ENCODE measurements at regions not wholly inside any gene's neighbourhood (a gene's known extent, or its start where the extent isn't known, plus 50 kb on each side); places are given as distances from the start of the nearest gene placed in this dataset.

DNA sequence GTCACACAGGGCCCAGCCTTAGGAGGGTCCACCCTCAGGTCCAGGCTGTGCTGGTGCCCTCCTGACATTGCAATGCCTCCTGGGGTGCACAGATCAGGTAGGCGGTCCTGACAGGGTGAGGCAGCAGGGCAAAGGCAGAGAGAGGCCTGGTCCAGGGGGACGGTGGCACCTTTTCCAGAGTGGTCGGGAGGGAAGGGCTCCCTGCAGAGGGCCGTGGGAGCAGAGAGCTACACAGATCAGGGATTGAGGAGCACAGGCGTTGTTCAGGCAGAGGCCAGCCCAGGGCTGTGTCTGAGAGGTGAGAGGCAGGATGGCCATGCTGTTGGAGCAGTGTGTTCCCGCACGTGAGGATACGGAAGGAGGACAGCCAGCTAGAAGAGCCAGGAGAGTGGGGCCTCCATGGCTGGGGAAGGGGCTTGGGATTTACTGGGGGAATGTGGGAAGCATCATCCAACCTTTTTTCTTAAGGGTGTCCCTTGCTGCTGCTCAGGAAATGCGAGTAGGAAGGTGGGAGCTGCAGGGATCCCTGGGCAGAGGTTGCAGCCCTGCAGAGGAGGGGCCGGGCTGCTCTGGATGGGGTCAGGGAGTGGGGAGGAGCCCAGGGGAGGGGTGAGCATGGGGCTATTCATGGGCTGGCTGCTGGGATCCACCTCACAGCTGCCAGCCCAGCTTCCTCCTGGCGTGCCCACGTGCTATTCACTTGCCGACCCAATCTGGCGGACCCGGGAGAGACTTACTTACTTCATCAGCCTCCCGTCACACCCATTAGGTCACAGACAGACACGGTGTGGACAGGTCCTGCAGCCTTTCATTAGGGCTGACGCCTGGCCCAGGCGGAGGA is 1516.4 kb downstream of the TBC1D22A start:
- no peak overlapping the region for H3K4me3 ChIP-seq (ENCODE audit: low read length)
- peaks cover 11% of the 10 kb centered on the region; the same call in 1 of the 2 replicates for H3K9me3 ChIP-seq (ENCODE audit: insufficient read depth, low read depth, low read length)
- H3K36me3 ChIP-seq (ENCODE audit: insufficient read depth, low read depth, low read length), result no peaks in the 10 kb centered on the region
- no peak overlapping the region for H3K9ac ChIP-seq (ENCODE audit: low read depth, low read length)
- H3K4me1 ChIP-seq (ENCODE audit: insufficient read depth, low read length), result peaks cover 6% of the 10 kb centered on the region; the same call in 1 of the 2 replicates
- H3K27ac ChIP-seq (ENCODE audit: low read length), result no peak overlapping the region
- no peaks in the 10 kb centered on the region for H3K27me3 ChIP-seq (ENCODE audit: insufficient read depth, low read length)

DNA sequence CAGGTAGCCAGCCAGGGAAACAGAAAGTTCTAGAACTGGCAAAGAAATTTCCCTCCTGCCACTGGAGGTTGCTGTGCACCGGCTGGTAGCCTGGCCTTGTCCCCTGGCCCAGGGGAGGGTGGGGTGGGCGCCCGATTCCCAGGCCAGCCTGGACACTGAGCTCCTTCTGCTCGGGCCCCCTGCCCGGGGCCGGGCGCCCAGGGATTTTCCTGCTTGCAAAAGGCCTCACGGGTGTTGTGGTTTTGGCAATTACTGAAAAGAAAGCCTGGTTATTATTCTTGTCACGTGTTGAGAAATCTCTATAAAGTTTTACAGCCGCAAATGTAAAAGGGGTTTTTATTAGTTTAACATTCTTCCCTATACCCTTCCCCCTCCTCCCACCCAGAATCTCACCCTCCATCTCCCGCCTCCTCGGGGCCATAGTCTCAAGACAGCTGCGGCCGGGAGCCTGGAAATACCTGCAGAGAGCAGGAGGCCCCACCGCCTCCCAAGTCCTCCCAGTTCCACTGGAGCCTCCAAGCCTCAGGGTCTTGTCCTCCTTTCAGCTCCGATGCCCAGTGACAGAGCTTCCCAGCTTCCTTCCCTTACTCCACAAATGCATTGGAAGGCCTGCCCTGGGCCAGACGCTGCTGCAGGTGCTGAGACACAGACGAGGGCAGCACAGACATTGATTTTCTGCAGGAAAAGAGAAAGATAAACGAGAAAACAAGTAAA is 1515.6 kb downstream of the TBC1D22A start:
- no peak overlapping the region for H3K9ac ChIP-seq (ENCODE audit: low read depth, low read length)
- no peak overlapping the region for H3K4me3 ChIP-seq (ENCODE audit: low read length)
- H3K27ac ChIP-seq (ENCODE audit: low read length), result no peak overlapping the region
- H3K4me1 ChIP-seq (ENCODE audit: insufficient read depth, low read length), result peaks cover 6% of the 10 kb centered on the region; the same call in 1 of the 2 replicates
- no peaks in the 10 kb centered on the region for H3K36me3 ChIP-seq (ENCODE audit: insufficient read depth, low read depth, low read length)
- H3K27me3 ChIP-seq (ENCODE audit: insufficient read depth, low read length), result no peaks in the 10 kb centered on the region
- H3K9me3 ChIP-seq (ENCODE audit: insufficient read depth, low read depth, low read length), result peaks cover 11% of the 10 kb centered on the region; the same call in 1 of the 2 replicates

DNA sequence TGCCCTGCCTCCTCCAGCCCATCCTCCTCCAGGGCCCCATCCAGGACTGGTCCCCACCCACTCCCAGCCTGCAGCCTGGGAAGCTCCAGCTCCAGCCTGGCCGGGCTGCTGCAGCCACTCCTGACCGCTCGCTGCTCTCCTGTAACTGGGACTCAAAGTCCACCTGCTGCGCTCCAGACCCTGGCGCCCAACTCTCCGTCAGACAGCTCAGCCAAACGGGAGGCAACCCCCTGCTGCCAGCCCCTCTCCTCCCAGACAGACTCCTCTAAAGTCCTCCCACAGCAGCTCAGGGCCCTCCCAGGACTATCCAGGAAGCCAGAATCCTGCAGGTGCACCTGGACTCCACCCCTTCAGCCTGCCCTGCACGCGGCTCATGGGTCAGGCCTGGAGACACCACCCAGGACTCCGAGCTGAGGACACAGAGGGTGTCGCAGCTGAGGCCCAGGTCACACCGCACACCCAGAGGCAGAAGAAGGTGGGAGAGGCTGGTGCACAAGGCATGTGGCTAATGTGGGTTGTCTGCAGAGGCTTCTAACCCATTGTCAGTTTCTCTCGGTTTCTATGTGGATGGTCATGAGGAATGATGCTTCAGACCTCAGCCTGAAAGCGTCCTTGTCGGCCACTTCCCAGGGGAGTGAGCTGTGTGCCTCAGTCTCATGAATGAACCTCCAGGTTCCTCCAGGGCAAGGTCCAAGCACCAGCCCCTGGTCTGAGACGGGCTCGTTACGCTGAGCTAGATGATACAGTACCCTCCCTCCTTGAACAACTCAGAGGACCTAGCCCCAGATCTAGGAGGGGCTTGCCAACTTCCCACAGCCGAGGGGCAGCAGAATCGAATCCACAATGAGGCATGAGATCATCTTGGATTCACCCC is 1514.8 kb downstream of the TBC1D22A start:
- no peak overlapping the region for H3K27ac ChIP-seq (ENCODE audit: low read length)
- peaks cover 6% of the 10 kb centered on the region; the same call in 1 of the 2 replicates for H3K4me1 ChIP-seq (ENCODE audit: insufficient read depth, low read length)
- H3K36me3 ChIP-seq (ENCODE audit: insufficient read depth, low read depth, low read length), result no peaks in the 10 kb centered on the region
- H3K27me3 ChIP-seq (ENCODE audit: insufficient read depth, low read length), result no peaks in the 10 kb centered on the region
- no peak overlapping the region for H3K4me3 ChIP-seq (ENCODE audit: low read length)
- H3K9ac ChIP-seq (ENCODE audit: low read depth, low read length), result no peak overlapping the region
- peaks cover 11% of the 10 kb centered on the region; the same call in 1 of the 2 replicates for H3K9me3 ChIP-seq (ENCODE audit: insufficient read depth, low read depth, low read length)

- no peaks in the 10 kb centered on the region for H3K27me3 ChIP-seq (ENCODE audit: insufficient read depth, low read length)
- H3K9me3 ChIP-seq (ENCODE audit: insufficient read depth, low read depth, low read length), result no peaks in the 10 kb centered on the region
- no peak overlapping the region for H3K9ac ChIP-seq (ENCODE audit: low read depth, low read length)
Measured at GRCh38 chr22:48275412-48275811, 1513.0 kb downstream of the TBC1D22A start.

GRCh38 chr22:48270731-48271130 is 1508.3 kb downstream of the TBC1D22A start:
- Histone ChIP-seq H3K27me3 (ENCODE audit: insufficient read depth, low read length) (0 out of 2 replicates have a peak, but pooled peaks cover 4% of the 10 kb centered on the region), H3K4me3 (ENCODE audit: low read length) (no peak overlapping the region), H3K4me1 (ENCODE audit: insufficient read depth, low read length) (no peaks in the 10 kb centered on the region), H3K9ac (ENCODE audit: low read depth, low read length) (no peak overlapping the region), H3K36me3 (ENCODE audit: insufficient read depth, low read depth, low read length) (no peaks in the 10 kb centered on the region), H3K27ac (ENCODE audit: low read length) (no peak overlapping the region), H3K9me3 (ENCODE audit: insufficient read depth, low read depth, low read length) (no peaks in the 10 kb centered on the region)

More at GRCh38 chr22:48275412-48275811, 1513.0 kb downstream of the TBC1D22A start:
- H3K4me1 ChIP-seq (ENCODE audit: insufficient read depth, low read length), result peaks cover 6% of the 10 kb centered on the region; the same call in 1 of the 2 replicates
- H3K36me3 ChIP-seq (ENCODE audit: insufficient read depth, low read depth, low read length), result no peaks in the 10 kb centered on the region
- H3K4me3 ChIP-seq (ENCODE audit: low read length), result no peak overlapping the region
- H3K27ac ChIP-seq (ENCODE audit: low read length), result no peak overlapping the region

DNA sequence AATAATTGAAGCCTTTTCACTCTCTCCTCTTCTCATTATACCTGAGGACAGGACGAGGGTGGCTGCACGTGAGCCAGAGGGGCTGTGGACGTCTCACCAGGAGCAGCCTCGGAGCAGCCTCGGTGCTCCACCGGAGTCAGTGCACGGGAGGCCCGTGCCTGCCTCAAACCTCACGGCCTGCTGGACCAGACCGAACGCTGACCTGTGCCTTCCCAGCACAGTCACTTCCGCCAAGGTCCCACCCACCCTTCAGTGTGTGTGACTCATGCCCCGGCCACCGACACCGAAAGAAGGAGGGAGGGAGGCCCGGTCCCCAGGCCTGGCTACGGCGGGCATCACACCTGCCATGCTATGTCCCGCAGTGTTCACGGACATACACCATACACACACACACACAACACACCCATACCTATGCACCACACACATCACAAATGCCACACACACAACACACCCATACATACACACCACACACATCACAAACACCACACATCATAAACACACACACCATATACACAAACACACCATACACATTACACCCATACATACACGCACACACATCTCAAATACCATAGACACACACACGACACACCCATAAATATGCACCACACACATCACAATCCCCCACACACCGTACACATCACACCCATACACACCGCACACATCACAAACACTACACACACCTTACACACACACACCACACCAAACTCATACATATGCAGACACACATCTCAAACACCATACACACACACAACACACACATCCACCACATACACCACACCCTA is 1506.5 kb downstream of the TBC1D22A start:
- H3K27ac ChIP-seq (ENCODE audit: low read length), result no peak overlapping the region
- H3K27me3 ChIP-seq (ENCODE audit: insufficient read depth, low read length), result 0 out of 2 replicates have a peak, but pooled peaks cover 4% of the 10 kb centered on the region
- no peak overlapping the region for H3K4me3 ChIP-seq (ENCODE audit: low read length)
- no peaks in the 10 kb centered on the region for H3K4me1 ChIP-seq (ENCODE audit: insufficient read depth, low read length)
- H3K36me3 ChIP-seq (ENCODE audit: insufficient read depth, low read depth, low read length), result no peaks in the 10 kb centered on the region
- no peak overlapping the region for H3K9ac ChIP-seq (ENCODE audit: low read depth, low read length)
- H3K9me3 ChIP-seq (ENCODE audit: insufficient read depth, low read depth, low read length), result no peaks in the 10 kb centered on the region

GRCh38 chr22:48268293-48268692 is 1505.8 kb downstream of the TBC1D22A start:
- H3K27me3 ChIP-seq (ENCODE audit: insufficient read depth, low read length), result 0 out of 2 replicates have a peak, but pooled peaks cover 4% of the 10 kb centered on the region

GRCh38 chr22:48267681-48268080 is 1505.2 kb downstream of the TBC1D22A start:
- Histone ChIP-seq H3K9me3 (ENCODE audit: insufficient read depth, low read depth, low read length) (no peaks in the 10 kb centered on the region), H3K4me1 (ENCODE audit: insufficient read depth, low read length) (no peaks in the 10 kb centered on the region), H3K4me3 (ENCODE audit: low read length) (no peak overlapping the region), H3K9ac (ENCODE audit: low read depth, low read length) (no peak overlapping the region), H3K27ac (ENCODE audit: low read length) (no peak overlapping the region), H3K36me3 (ENCODE audit: insufficient read depth, low read depth, low read length) (no peaks in the 10 kb centered on the region), H3K27me3 (ENCODE audit: insufficient read depth, low read length) (0 out of 2 replicates have a peak, but pooled peaks cover 4% of the 10 kb centered on the region)

More at GRCh38 chr22:48268293-48268692, 1505.8 kb downstream of the TBC1D22A start:
- no peaks in the 10 kb centered on the region for H3K9me3 ChIP-seq (ENCODE audit: insufficient read depth, low read depth, low read length)
- H3K9ac ChIP-seq (ENCODE audit: low read depth, low read length), result no peak overlapping the region
- no peaks in the 10 kb centered on the region for H3K36me3 ChIP-seq (ENCODE audit: insufficient read depth, low read depth, low read length)
- no peaks in the 10 kb centered on the region for H3K4me1 ChIP-seq (ENCODE audit: insufficient read depth, low read length)
- no peak overlapping the region for H3K27ac ChIP-seq (ENCODE audit: low read length)
- no peak overlapping the region for H3K4me3 ChIP-seq (ENCODE audit: low read length)

GRCh38 chr22:48265000-48265625 is 1502.7 kb downstream of the TBC1D22A start:
- no peaks in the 10 kb centered on the region for H3K4me1 ChIP-seq (ENCODE audit: insufficient read depth, low read length)
- no peak overlapping the region for H3K27ac ChIP-seq (ENCODE audit: low read length)
- H3K4me3 ChIP-seq (ENCODE audit: low read length), result no peak overlapping the region
- no peak overlapping the region for H3K9ac ChIP-seq (ENCODE audit: low read depth, low read length)
- H3K36me3 ChIP-seq (ENCODE audit: insufficient read depth, low read depth, low read length), result no peaks in the 10 kb centered on the region
- no peaks in the 10 kb centered on the region for H3K9me3 ChIP-seq (ENCODE audit: insufficient read depth, low read depth, low read length)
- 0 out of 2 replicates have a peak, but pooled peaks cover 4% of the 10 kb centered on the region for H3K27me3 ChIP-seq (ENCODE audit: insufficient read depth, low read length)

DNA sequence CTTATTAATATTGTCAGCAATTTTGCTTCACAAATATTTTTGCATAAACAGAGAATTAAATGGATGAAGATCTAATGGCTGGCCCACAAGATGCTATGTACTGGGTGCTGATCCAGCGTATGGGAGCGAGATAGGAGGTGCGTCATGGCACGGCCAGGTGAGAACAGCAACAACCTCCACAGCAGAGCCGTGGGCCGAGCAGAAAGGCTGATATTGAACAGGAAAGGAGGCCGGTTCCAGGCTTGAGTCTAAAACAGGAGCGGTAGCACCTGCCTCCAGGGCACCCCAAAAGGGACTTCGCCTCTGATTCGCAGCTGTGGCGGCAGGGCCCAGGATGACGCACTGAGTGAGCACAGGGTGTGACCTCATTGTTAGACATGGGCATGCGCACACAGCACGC is 1502.1 kb downstream of the TBC1D22A start:
- Histone ChIP-seq H3K4me1 (ENCODE audit: insufficient read depth, low read length) (no peaks in the 10 kb centered on the region), H3K27me3 (ENCODE audit: insufficient read depth, low read length) (0 out of 2 replicates have a peak, but pooled peaks cover 4% of the 10 kb centered on the region), H3K27ac (ENCODE audit: low read length) (no peak overlapping the region), H3K9me3 (ENCODE audit: insufficient read depth, low read depth, low read length) (no peaks in the 10 kb centered on the region), H3K36me3 (ENCODE audit: insufficient read depth, low read depth, low read length) (no peaks in the 10 kb centered on the region), H3K4me3 (ENCODE audit: low read length) (no peak overlapping the region), H3K9ac (ENCODE audit: low read depth, low read length) (no peak overlapping the region)

All from iPS-20b (cell line).